ENCODE measurements at regions not wholly inside any gene's neighbourhood (a gene's known extent, or its start where the extent isn't known, plus 50 kb on each side); places are given as distances from the start of the nearest gene placed in this dataset.
"Not testable (repeated sequence)": the region's sequence is repeated elsewhere in the genome, so short reads cannot be mapped to it uniquely, and the experiment has no call there.

DNA sequence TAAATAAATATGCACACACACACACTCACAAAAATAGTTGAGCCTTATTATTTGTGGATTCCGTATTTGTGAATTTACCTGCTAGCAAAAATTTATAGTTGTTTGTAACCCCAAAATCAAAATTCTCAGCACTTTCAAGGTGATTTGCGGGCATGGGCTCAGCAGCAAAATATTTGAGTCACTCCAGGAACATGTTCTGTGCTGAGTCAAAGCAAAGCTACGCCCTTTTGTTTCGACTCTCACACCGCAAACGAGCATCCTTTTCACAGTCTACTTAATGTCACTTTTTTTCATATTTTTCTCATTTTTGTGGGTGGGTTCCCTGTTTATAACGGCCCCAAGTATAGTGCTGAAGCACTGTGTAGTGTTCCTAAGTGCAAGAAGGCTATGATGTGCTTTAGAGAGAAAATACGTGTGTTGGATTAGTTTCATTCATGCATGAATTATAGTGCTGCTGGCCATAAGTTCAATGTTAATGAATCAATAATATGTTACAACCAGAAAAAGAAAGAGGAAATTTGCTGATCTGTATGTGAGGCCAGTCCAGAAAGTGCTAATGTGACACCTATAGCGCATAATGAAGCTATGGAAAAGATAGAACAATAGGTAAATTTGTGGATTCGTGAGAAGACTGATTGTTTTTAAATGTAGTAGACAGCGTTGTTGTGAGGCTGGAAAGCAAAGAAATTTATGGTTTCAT lies 723.2 kb upstream of the AGA start:
- DNase-seq (ENCODE audit: low read depth): no peak

DNA sequence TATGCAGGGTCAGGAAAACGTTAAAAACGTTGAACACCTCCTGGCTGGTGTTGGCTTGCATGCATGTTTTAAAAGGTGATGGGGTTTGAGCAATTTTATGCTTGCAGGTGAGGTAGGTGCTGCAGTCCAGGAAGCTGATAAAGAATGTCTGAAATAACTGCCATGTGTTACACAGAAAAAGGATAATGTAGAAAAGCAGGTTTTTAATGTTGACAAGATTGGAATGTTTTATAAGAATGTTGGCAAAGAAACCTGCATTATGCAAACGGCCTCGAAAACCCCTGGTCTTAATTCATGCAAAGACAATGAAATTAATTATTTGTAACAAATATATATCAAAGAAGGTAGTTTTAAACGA lies 723.7 kb upstream of the AGA start:
- no peak for DNase-seq (ENCODE audit: low read depth)

DNA sequence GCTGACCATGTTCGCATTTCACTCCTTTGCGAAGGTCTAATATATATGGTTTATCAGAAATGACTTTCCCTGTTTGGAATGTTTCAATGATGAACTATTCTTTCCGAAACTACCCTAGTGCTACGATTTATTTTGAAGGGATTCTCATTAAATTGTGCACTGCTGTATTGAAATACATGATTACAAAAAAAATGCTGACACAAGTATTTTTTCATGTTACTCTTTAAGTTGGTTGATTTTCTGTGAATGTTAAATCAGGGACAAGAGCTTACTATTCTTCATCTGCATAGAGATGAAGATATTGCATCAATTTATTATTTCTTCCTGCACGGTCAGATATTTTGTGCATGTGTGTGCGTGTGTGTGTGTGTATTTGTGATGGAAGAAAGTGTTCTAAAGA lies 731.5 kb upstream of the AGA start:
- no peak for DNase-seq (ENCODE audit: low read depth)

DNA sequence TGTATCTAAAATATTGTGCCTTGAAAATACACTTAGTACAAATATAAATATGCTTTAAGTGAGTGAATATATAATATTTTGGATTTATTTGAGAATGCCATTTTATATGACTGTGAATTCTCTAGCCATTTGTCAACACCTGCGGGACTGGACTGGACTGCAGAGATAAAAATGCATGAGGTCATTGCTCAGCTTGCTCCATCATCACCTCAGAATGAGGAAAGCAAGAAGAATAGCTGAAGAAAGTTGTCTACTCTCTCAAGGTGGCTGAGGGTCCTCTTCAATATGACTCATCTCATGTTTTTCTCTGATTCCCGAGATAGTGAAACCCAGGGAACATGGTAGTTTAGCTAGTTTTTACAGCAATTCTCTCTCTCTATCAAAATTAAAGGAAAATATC lies 732.5 kb upstream of the AGA start:
- DNase-seq (ENCODE audit: low read depth): no peak

DNA sequence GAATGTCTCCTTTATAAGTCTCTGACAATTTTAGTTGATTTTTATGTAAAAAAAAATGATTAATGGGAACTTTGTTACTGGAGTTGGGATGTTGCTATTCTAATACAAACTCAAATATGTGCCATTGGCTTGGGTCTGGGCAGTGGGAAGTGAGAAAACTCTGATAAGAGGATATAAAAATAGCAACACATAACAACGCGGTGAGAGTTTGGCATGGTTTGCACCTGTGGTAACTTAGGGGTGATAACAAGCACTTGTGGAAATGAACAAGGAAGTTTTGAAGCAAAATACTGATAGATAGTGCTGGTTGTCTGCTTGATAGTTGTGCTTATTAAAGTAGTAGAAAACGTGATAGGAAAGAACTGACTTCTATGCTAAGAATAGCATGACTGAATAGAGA lies 743.3 kb upstream of the AGA start:
- no peak for DNase-seq (ENCODE audit: low read depth)

DNA sequence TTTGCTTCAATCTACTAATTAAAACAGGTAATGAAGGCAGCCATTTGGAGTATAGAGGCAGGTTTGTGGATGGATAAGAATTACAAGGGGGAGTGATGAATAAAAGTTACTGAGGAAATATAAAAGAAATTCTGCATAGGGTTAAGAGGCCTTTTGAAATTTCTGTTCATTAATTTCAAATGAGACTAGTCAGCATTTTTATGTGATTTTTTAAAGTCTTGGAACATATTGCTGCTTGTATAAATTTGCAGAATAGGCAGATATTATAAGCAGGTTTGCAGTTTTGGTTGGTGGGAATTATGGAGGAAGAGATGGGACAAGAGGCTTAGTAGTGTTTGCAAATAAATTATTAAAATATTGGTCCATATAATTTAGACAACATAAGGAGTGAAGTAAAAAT lies 750.4 kb upstream of the AGA start:
- no peak for DNase-seq (ENCODE audit: low read depth)

DNA sequence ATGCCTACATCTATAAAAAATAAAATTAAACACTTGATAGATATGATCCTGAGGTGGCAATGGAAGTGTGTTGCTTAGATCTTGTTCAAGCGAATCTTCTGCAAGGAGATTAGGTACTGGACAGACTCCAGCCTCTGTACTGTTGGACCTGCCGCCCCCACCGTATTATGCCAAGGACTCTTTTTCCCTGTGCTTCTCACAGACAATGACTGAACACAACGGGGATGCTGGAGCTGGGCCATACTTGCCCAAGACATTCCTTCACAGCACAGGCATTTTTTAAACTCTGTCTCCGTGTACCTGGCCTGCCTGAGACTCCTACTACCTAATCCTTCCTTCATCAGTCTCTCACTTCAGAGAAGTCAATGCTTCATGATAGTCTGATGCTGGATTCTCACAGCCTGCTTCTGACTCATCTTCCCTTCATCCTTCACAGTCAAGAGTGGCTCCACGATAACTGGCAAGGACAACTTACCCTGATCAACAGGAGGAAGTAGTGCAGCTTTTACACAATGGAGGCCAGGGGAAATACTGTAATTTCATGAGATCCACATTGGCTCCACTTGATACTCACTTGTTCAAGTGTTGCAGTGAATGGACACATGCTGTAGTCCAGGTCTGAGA lies 754.6 kb upstream of the AGA start:
- no peak for DNase-seq (ENCODE audit: low read depth)

DNA sequence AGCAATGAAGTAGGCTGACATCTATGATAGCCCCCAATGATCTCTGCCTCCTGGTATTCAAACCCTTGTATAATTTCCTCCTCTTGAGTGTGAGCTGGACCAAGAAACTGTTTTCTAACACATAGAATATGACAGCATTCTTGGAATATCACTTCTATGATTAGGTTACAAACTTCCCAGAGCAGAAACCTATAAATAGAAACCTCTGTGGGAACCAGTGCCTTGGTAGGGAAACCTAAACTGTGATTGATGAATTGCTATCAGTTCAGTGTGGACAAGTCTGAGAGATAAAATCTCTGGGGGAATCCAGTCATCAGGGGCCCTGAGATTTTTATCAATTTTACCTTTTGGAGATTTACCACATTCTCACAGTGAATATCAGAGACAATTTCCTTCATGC lies 756.5 kb upstream of the AGA start:
- DNase-seq (ENCODE audit: low read depth): peak; percentile 36

DNA sequence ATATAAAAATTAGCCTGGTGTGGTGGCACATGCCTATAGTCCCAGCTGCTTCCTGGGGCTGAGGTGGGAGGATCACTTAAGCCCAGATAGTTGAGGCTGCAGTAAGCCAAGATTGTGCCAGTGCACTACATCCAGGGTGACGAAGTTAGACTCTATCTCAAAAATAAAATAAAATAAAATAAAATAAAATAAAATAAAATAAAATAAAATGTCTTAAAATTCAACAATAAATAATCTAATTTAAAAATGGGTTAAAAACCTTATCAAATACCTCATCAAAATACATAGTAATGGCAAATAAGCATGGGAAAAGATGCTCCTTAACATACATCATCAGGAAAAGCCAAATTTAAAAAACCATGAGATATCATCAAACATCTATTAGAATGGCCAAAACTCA lies 760.2 kb upstream of the AGA start:
- no peak for DNase-seq (ENCODE audit: low read depth)

DNA sequence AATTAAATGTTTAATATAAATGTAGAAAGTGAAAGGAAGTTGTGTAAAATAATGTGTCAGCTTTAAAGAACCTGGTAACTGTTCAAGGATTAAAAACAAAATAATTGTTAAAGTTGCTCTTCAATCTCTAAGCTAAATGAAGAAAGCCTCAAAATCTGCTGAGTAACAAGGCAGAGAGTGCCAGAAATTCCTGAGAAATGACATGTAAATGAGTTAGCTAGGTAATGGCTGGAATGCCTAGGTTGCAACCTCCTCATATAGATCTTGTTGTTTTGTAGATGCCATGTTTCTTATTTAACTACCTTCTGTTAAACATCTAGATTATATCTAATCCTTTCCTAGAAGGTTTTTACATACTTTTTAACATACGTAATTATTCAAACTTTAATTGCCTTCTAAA lies 763.6 kb upstream of the AGA start:
- peak; percentile 62 for DNase-seq (ENCODE audit: low read depth)

DNA sequence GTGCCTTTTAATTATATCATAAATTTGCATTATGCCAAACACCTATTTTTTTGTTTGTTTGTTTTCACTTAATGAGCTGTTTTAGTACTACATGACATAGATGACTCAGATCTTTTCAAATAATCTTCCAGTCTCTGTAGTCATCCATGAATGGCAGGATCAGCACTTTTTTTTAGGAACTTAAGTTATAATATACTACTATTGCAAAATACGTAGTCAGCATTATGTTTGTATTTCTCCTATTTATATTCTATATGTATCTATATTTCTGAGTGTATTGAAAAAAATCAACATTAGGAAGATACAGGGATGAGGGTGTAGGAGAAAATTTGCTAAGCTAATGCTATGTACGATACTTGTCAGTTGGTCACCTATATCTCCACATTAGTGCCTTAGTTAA lies 773.1 kb upstream of the AGA start:
- DNase-seq (ENCODE audit: low read depth): no peak

DNA sequence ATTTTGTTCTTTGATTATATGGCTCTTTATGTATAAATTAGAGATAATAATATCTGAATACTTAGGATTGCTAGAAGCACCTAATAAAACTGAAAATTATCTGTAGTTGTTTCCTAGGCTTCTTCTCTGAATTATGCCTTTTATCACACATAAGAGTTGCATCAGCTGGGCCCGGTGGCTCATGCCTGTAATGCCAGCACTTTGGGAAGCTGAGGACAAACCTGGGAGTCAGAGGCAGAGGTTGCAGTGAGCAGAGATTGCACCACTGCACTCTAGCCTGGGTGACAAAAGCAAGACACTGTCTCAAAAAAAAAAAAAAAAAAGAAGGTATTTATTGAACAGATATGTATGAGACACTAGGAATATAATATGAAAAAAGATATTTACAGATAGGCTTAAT lies 773.5 kb upstream of the AGA start:
- no peak for DNase-seq (ENCODE audit: low read depth)

DNA sequence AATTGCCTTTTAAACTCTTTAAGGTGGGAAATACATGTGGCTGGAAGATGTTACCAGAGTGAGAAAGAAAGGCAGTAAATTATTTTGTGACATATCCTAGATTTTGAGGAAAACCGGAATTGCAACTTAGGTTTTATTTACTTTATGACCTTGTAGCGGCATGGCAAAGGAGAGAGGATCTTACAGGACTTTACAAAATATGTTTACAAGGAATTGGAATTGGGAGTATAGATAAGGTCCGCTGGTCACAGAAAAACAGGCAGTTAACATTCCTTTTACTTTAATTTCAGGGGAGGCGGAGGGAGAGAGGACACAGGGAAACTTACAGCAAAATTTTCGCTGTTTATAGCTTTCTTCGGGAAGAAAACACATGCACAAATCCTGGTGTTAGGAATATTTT lies 784.2 kb upstream of the AGA start:
- not testable (repeated sequence) for DNase-seq (ENCODE audit: low read depth)

DNA sequence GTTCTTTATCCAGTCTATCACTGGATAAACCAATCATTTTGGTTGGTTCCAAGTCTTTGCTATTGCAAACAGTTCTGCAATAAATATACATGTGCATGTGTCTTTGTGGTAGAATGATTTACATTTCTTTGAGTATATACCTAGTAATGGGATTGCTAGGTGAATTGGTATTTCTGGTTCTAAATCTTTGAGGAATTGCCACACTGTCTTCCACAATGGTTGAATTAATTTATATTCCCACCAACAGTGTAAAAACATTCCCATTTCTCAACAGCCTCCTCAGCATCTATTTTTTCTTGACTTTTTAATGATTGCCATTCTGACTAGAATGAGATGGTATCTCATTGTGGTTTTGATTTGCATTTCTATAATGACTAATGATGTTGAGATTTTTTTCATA lies 791.7 kb upstream of the AGA start:
- no peak for DNase-seq (ENCODE audit: low read depth)

DNA sequence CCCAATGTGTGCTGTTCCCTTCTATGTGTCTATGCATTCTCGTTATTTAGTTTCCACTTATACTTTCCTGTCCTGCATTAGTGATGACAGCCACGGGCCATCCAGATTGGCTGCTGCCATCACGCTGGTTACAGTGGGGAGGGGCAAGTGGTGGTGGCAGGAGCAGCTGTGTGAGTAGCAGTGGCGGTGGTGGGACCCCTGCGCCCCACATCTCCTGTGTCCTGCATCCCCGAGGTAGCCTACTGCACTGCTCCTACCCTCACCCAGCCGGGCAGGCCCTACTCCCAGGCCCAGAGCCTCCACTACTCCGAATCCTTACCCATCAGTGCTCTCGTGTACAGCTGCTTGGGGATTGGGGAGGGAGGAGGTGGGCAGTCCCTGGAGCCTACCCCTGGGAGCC lies 798.7 kb upstream of the AGA start:
- no peak for DNase-seq (ENCODE audit: low read depth)

DNA sequence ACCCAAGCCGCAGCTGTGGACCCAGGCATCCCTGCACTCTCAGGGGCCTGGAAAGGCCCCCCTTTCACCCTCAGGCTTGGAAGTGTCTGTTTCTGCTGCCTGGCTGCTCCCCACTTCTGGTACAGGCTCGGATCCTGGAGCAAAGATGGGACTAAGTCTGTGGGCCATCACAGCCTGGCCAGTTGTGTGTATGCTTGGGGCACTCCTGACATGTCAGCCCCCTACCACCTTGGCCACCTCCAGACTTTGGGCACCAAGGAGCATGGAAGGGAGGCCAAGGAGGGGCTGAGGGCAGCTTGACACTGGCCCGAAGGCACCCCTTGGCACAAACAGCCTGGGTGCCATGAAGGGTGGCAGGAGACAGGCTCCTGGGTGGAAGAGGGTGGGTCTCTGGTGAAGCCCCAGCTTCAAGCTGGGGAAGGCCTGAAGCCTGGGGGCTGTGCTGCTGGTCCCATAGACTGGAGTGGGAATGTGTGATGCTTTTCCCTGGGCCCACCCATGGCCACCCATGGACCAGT lies 799.4 kb upstream of the AGA start:
- DNase-seq (ENCODE audit: low read depth): no peak

DNA sequence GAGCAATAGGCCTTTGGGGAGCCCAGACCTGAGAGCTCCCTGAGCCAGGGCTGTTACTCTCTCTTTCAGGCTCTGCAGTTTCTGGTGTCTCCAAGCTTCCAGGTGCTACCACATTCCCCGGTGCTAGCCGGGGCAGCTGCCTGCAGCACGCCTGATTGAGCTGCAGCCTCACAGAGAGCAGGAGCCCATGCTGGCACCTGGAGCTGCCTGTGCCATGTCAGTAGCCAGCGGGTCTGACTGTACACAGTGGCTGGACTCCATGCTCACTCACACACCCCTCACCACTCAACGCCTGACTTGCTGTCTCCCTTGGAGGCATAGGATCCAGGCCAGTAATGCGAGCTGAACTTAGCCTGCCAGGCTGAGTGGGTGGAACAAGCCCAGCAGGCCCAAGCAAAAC lies 800.4 kb upstream of the AGA start:
- DNase-seq (ENCODE audit: low read depth): no peak

DNA sequence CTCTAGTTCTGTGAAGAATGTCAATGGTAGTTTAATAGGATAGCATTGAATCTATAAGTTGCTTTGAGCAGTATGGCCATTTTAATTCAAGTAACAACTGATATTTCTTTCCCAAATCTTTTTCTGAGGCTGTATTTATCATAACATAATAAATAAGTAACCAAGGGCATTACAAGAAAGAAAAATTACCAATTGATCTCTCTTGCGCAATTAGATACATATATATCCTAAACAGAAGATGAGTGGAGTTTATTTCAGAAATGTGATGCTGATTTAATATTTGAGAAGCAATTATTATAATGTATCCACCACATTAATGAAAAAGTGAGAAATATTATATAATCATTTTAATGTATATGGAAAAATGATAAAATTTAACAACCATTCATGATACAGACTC lies 802.5 kb upstream of the AGA start:
- DNase-seq (ENCODE audit: low read depth): no peak

DNA sequence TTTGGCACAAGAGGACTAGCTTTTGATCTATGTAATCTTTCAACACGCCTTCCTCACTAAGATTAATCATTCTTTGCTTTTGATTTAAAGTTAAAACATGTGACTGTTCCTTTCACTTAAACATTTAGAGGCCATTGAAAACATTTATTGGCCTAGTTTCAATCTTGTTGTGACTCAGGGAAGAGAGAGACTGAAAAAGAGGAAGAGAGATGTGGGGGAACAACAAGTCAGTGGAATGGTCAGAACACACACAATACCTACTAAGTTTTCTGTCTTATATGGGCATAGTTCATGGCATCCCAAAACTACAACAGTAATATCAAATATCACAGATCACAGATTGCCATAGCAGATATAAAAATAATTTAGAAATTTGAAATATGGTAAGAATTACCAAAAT lies 812.9 kb upstream of the AGA start:
- DNase-seq (ENCODE audit: low read depth): no peak

DNA sequence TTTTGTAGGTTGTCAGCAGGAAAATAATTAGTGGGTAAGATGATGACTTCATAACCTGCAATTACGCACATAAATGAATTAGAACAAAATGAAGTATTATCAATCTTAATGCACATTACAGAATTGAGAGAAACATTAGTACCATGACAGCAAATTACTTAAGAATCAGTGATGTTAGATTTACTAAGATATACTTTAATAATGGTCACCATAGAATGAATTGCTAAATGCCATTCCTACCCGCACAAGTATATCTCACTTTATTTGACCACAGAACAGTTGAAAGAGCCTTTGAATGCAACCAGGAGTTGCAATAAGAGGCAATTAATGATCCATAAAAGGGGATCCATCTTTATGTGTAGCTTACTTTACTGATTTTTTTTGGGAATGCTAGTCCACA lies 816.4 kb upstream of the AGA start:
- DNase-seq (ENCODE audit: low read depth): no peak

DNA sequence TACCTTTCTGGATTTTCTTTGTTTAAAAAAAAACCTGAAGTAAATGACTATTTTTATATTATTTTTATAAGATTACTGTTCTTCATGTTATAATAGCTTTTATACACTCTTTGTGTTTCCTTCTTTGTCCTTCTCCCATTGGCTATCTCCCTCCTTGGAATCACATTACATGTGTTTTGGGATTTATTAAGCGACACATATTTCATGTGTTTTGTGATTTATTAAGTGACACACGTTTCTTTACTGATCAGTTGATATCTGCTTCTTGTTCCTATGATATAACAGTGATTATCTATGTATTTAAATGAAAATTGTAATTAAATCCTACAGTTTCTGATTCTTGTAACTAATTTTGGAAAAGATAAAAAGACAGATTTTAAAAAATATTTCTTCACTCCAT lies 817.3 kb upstream of the AGA start:
- DNase-seq (ENCODE audit: low read depth): no peak

DNA sequence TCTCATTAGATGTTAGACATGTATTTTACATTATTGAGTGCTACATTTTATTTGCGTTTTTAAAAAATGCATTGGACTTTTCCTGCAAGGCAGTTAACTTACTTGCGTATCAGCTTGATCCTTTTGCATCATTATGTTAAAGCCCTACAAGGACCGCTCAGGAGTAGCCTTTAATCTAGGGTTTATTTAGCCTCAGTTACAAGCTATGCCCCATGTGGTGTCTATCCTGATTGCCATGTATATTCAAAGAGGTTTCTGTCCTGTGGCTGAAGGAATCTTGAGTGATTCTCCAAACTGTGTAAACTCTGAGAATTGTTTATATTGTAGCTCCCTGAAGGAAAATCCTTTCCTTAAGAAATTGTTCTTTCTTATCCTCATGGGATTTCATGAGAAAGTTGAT lies 821.8 kb upstream of the AGA start:
- DNase-seq (ENCODE audit: low read depth): no peak

DNA sequence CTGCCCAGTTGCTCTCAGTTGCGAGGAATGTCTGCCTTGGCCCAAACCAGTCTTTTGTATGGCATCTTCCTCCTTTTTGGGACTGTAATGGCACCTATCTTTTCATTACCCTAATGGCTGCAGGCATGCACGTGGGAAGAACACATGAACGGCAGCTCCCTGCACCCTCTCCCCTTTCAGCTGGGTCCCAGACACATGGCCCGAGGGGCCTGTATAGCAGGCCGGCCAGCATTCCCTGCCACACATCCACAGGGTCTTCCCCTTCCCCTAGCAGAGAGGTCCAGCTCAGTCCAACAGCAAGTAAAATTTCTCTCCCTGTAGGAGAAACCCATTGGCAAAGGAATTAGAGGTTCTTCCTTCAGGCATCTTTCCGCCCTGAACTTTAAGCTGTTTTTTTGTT lies 829.1 kb upstream of the AGA start:
- no peak for DNase-seq (ENCODE audit: low read depth)

DNA sequence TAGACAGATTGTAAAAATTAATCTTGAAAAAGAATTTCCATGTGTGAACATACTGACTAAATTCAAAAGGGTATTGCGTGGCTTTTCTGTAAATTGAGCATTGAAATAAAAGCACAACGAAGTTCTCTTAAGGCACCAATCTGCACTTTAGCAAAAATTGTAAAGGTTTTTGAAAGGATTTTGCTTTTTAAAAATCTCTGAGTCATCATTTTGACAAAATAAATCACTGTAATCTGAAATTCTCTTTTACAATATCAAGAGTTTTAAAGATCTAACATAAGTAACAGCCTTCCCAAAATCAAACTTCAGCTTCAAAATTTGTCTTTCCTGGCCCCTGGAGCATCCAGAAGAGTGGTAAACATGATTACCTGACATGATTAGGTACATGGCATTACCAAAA lies 830.9 kb upstream of the AGA start:
- no peak for DNase-seq (ENCODE audit: low read depth)

Measured in HS-5 (cell line).